Kidney epithelial cell (primary cell): ENCODE measurements at regions not wholly inside any gene's neighbourhood (a gene's known extent, or its start where the extent isn't known, plus 50 kb on each side); places are given as distances from the start of the nearest gene placed in this dataset.

Experiments used
- DNase-seq: peaks from one replicate; pipeline ENCODE4 v3.0.0-alpha.2; 2010; ENCODE audit warnings: low read depth
- H3K27me3 ChIP-seq: 2 replicates; pipeline ENCODE4 v1.6.0; 2011; ENCODE audit warnings: low read length; ENCODE audit not compliant: control insufficient read depth, insufficient read depth
- H3K36me3 ChIP-seq: 2 replicates; pipeline ENCODE4 v1.5.1; 2011; ENCODE audit warnings: low read length; ENCODE audit not compliant: control insufficient read depth, insufficient read depth
- H3K4me3 ChIP-seq: 2 replicates; pipeline ENCODE4 v1.5.1; 2011; ENCODE audit warnings: low read depth, mild to moderate bottlenecking, control low read depth, low read length
- CTCF ChIP-seq: IDR thresholded peaks from 2 replicates; pipeline ENCODE4 v1.5.1; 2011; ENCODE audit warnings: mild to moderate bottlenecking, moderate library complexity, low read length, control low read depth, inconsistent platforms; ENCODE audit not compliant: insufficient read depth, poor library complexity, severe bottlenecking

- TF ChIP-seq CTCF: no peak
- Histone ChIP-seq H3K36me3 (no peaks in the 10 kb centered on the region), H3K27me3 (no peaks in the 10 kb centered on the region), H3K4me3 (no peak overlapping the region)
- no peak for DNase-seq
These were observed 113.7 kb upstream of the MDM1 start for GRCh38 chr12:68445824-68446223.

DNA sequence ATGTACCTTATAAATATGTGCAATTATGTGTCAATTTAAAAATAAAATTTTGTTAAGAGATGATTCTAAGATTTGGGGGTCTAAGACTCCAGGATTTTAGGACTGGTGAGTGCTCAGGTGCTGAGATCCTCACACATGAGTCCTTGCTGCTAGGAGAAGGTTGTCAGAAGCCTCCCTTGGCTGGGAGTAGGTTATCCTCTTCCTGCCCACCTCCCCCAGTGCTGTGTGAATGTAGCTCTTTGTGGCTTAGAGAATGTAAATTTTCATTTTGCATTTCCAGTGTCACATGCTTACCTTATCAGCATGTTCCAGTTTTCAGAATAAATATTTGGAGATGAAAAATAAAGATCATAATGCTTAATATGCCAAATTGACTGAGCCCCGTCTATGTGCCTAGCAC is 114.2 kb upstream of the MDM1 start:
- DNase-seq: no peak
- TF ChIP-seq CTCF: no peak

GRCh38 chr12:68446901-68447796 is 115.0 kb upstream of the MDM1 start:
- DNase-seq: no peak
- TF ChIP-seq CTCF: no peak
- H3K4me3 ChIP-seq: no peak overlapping the region
- H3K27me3 ChIP-seq: no peaks in the 10 kb centered on the region
- no peaks in the 10 kb centered on the region for H3K36me3 ChIP-seq

More for the DNA sequence above, 114.2 kb upstream of the MDM1 start:
- Histone ChIP-seq H3K27me3 (no peaks in the 10 kb centered on the region), H3K4me3 (no peak overlapping the region), H3K36me3 (no peaks in the 10 kb centered on the region)

GRCh38 chr12:68447797-68448260 is 115.7 kb upstream of the MDM1 start:
- DNase-seq: no peak
- no peak for TF ChIP-seq CTCF
- H3K36me3 ChIP-seq: no peaks in the 10 kb centered on the region

GRCh38 chr12:68449196-68449595 is 117.0 kb upstream of the MDM1 start:
- no peak for DNase-seq
- H3K36me3 ChIP-seq: no peaks in the 10 kb centered on the region
- no peak overlapping the region for H3K4me3 ChIP-seq
- no peaks in the 10 kb centered on the region for H3K27me3 ChIP-seq
- no peak for TF ChIP-seq CTCF

More at GRCh38 chr12:68447797-68448260, 115.7 kb upstream of the MDM1 start:
- Histone ChIP-seq H3K4me3 (no peak overlapping the region), H3K27me3 (no peaks in the 10 kb centered on the region)

GRCh38 chr12:68450947-68451260 is 118.7 kb upstream of the MDM1 start:
- Histone ChIP-seq H3K36me3 (no peaks in the 10 kb centered on the region), H3K27me3 (no peaks in the 10 kb centered on the region), H3K4me3 (no peak overlapping the region)
- DNase-seq: no peak
- TF ChIP-seq CTCF: no peak
